ENCODE measurements at regions not wholly inside any gene's neighbourhood (a gene's known extent, or its start where the extent isn't known, plus 50 kb on each side); places are given as distances from the start of the nearest gene placed in this dataset.
"Not testable (repeated sequence)": the region's sequence is repeated elsewhere in the genome, so short reads cannot be mapped to it uniquely, and the experiment has no call there.

- no peak overlapping the region for H3K4me3 ChIP-seq
- H3K27me3 ChIP-seq = peaks cover 0 to 15% (median 0%) of the 10 kb centered on the region in 9 donors
- H3K4me1 ChIP-seq = peaks cover 0 to 4% (median 0%) of the 10 kb centered on the region in 12 donors
- ATAC-seq (no peak), DNase-seq (no peak)
- TF ChIP-seq POLR2A (IDR thresholded peaks at IDR 0.05) = no peak
- no peak for TF ChIP-seq CTCF (IDR thresholded peaks at IDR 0.05)
- H3K27ac ChIP-seq = no peak overlapping the region
- H3K9me3 ChIP-seq = peaks cover 0 to 3% (median 0%) of the 10 kb centered on the region in 12 donors
- 53 to 68% (median 58%) methylated on average over 8 of the region's 8 CpGs for WGBS, 4 donors
- intact Hi-C loops (cut with DNase I) = no loop called here
- no peaks in the 10 kb centered on the region for H3K36me3 ChIP-seq
These were observed 76.0 kb downstream of the CAMK2N1 start for GRCh38 chr1:20409971-20410370.

GRCh38 chr1:20409012-20409411 lies 77.0 kb downstream of the CAMK2N1 start:
- ATAC-seq (no peak), DNase-seq (no peak)
- Histone ChIP-seq H3K27me3 (peaks cover 0 to 25% (median 3%) of the 10 kb centered on the region in 9 donors), H3K36me3 (no peaks in the 10 kb centered on the region), H3K9me3 (peaks cover 0 to 3% (median 0%) of the 10 kb centered on the region in 12 donors), H3K4me3 (no peak overlapping the region), H3K27ac (no peak overlapping the region), H3K4me1 (peaks cover 0 to 4% (median 0%) of the 10 kb centered on the region in 12 donors)
- 89 to 93% (median 92%) methylated on average over 3 of the region's 3 CpGs for WGBS, 4 donors
- TF ChIP-seq POLR2A (IDR thresholded peaks at IDR 0.05) = no peak
- TF ChIP-seq CTCF (IDR thresholded peaks at IDR 0.05) = no peak
- intact Hi-C loops (cut with DNase I) = no loop called here

DNA sequence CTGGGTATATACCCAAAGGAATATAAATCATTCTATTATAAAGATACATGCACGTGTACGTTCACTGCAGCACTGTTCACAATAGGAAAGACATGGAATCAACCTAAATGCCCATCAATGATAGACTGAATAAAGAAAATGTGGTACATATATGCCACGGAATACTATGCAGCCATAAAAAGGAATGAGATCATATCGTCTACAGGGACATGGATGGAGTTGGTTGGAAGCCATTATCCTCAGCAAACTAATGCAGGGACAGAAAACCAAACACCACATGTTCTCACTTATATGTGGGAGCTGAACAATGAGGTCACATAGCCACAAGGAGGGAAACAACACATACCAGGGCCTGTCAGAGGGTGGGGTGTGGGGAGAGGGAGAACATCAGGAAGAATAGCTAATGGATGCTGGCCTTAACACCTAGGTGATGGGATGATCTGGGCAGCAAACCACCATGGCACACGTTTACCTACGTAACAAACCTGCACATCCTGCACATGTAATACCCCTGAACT lies 77.8 kb downstream of the CAMK2N1 start:
- WGBS, 4 donors = 69 to 90% (median 75%) methylated on average over 6 of the region's 6 CpGs
- intact Hi-C loops (cut with DNase I); DNase-seq; H3K4me3 ChIP-seq; H3K36me3 ChIP-seq; H3K4me1 ChIP-seq; H3K9me3 ChIP-seq; H3K27ac ChIP-seq; ATAC-seq: not testable (repeated sequence)
- peaks cover 0 to 33% (median 8%) of the 10 kb centered on the region in 9 donors for H3K27me3 ChIP-seq

DNA sequence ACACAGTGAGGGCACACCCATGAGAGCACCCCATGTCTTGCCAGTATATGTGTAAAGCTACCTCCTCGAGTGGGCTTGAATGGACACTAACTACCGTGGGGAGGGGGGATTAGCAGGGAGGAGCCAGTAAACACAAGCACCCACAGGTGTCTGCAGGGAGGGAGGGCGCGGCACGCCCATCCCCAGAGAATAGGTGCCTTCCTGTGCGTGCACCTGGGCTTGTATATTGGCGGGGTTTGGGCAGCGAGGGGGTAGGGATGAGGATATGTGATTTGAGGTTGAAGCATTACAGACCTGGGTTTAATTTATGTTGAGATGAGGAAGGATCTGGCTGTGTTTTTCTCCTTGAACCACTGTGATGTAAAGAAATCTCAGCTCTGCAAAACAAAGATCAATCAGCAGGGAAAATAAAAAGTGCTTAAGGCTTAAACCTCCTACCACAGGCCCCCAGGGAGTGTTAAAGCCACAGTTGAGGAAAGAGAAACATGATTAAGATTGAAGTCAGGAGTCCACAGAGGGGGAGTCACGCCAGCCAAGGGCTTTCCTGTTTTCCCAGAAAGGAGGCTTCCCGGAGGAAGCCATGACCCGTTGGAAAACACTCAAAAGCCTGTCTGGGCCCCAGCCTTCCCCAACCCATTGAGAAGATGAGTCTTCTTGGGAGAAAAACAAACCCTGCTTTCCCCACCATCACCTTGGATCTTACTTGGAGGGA lies 80.0 kb downstream of the CAMK2N1 start:
- DNase-seq (no peak), ATAC-seq (peak in 1 of 4 donors; percentile 37)
- Histone ChIP-seq H3K4me3 (no peak overlapping the region), H3K9me3 (peaks cover 0 to 3% (median 0%) of the 10 kb centered on the region in 12 donors), H3K27ac (no peak overlapping the region), H3K36me3 (no peaks in the 10 kb centered on the region), H3K4me1 (peaks cover 0 to 4% (median 0%) of the 10 kb centered on the region in 12 donors), H3K27me3 (peaks cover 0 to 54% (median 20%) of the 10 kb centered on the region in 9 donors)
- intact Hi-C loops (cut with DNase I) = no loop called here
- 18 to 25% (median 21%) methylated on average over 11 of the region's 11 CpGs for WGBS, 4 donors
- TF ChIP-seq CTCF (IDR thresholded peaks at IDR 0.05) (no peak), POLR2A (IDR thresholded peaks at IDR 0.05) (no peak)

Data from heart left ventricle (tissue), 16 donors.